Cardiac muscle cell (in vitro differentiated cells and primary cell): ENCODE measurements at regions not wholly inside any gene's neighbourhood (a gene's known extent, or its start where the extent isn't known, plus 50 kb on each side); places are given as distances from the start of the nearest gene placed in this dataset.

Source experiments
- DNase-seq, 2 donors: peaks; one replicate each; pipeline versions ENCODE4 v3.0.0 to v3.0.0-alpha.2; 2010 to 2017; ENCODE audit warnings: low read depth in 1 of 2, low spot score in 1 of 2
- H3K27ac ChIP-seq: fragments of 200-600 bp; sonication (generic); 2 replicates; pipeline ENCODE4 v1.5.1; 2016
- H3K27me3 ChIP-seq: fragments of 200-600 bp; sonication (generic); 2 replicates; pipeline ENCODE4 v1.6.0; 2016; ENCODE audit warnings: control low read depth
- H3K36me3 ChIP-seq: fragments of 200-600 bp; sonication (generic); 2 replicates; pipeline ENCODE4 v1.5.1; 2016; ENCODE audit warnings: control low read depth
- H3K4me1 ChIP-seq: fragments of 200-600 bp; sonication (generic); 2 replicates; pipeline ENCODE4 v1.8.1; 2017; ENCODE audit warnings: low read depth, mild to moderate bottlenecking, mixed run types
- H3K4me3 ChIP-seq: fragments of 200-600 bp; sonication (generic); 2 replicates; pipeline ENCODE4 v1.5.1; 2016; ENCODE audit warnings: mild to moderate bottlenecking
- H3K9me3 ChIP-seq: fragments of 200-600 bp; sonication (generic); 2 replicates; pipeline ENCODE4 v1.5.1; 2017; ENCODE audit warnings: low read depth, mild to moderate bottlenecking, control low read depth
- CTCF ChIP-seq: IDR thresholded peaks from 2 replicates; pipeline ENCODE4 v1.5.1; 2012; ENCODE audit warnings: low read depth, mild to moderate bottlenecking, low read length

- no peaks in the 10 kb centered on the region for H3K36me3 ChIP-seq
- no peak overlapping the region for H3K27ac ChIP-seq
- no peak overlapping the region for H3K4me3 ChIP-seq
- no peaks in the 10 kb centered on the region for H3K27me3 ChIP-seq
- DNase-seq: no peak
- H3K9me3 ChIP-seq: no peaks in the 10 kb centered on the region
- no peak for TF ChIP-seq CTCF
- no peaks in the 10 kb centered on the region for H3K4me1 ChIP-seq
These were observed 191.8 kb downstream of the RAB28 start for GRCh38 chr4:13292372-13292771.

GRCh38 chr4:13289391-13289790 lies 194.7 kb downstream of the RAB28 start:
- Histone ChIP-seq H3K4me1 (no peaks in the 10 kb centered on the region), H3K36me3 (no peaks in the 10 kb centered on the region), H3K9me3 (no peaks in the 10 kb centered on the region), H3K27ac (no peak overlapping the region), H3K4me3 (no peak overlapping the region), H3K27me3 (no peaks in the 10 kb centered on the region)
- no peak for TF ChIP-seq CTCF
- DNase-seq: peak in 1 of 2 donors; percentile 43

- no peak overlapping the region for H3K27ac ChIP-seq
- H3K4me1 ChIP-seq: no peaks in the 10 kb centered on the region
- no peaks in the 10 kb centered on the region for H3K27me3 ChIP-seq
- H3K9me3 ChIP-seq: no peaks in the 10 kb centered on the region
- no peak overlapping the region for H3K4me3 ChIP-seq
- H3K36me3 ChIP-seq: no peaks in the 10 kb centered on the region
- TF ChIP-seq CTCF: no peak
- DNase-seq: no peak
These were observed 198.8 kb downstream of the RAB28 start for GRCh38 chr4:13285336-13285735.

GRCh38 chr4:13284932-13285331 lies 199.2 kb downstream of the RAB28 start:
- Histone ChIP-seq H3K9me3 (no peaks in the 10 kb centered on the region), H3K27ac (no peak overlapping the region), H3K4me3 (no peak overlapping the region), H3K4me1 (no peaks in the 10 kb centered on the region), H3K27me3 (no peaks in the 10 kb centered on the region), H3K36me3 (no peaks in the 10 kb centered on the region)
- DNase-seq: no peak
- no peak for TF ChIP-seq CTCF

GRCh38 chr4:13276357-13276756 lies 207.8 kb downstream of the RAB28 start:
- no peak for DNase-seq
- TF ChIP-seq CTCF: no peak
- no peak overlapping the region for H3K4me3 ChIP-seq
- no peaks in the 10 kb centered on the region for H3K27me3 ChIP-seq
- no peaks in the 10 kb centered on the region for H3K36me3 ChIP-seq
- no peak overlapping the region for H3K27ac ChIP-seq
- no peaks in the 10 kb centered on the region for H3K4me1 ChIP-seq
- H3K9me3 ChIP-seq: no peaks in the 10 kb centered on the region

- H3K4me3 ChIP-seq: no peak overlapping the region
- H3K4me1 ChIP-seq: no peaks in the 10 kb centered on the region
- no peak for DNase-seq
- no peaks in the 10 kb centered on the region for H3K27me3 ChIP-seq
- no peaks in the 10 kb centered on the region for H3K9me3 ChIP-seq
- H3K27ac ChIP-seq: no peak overlapping the region
- no peak for TF ChIP-seq CTCF
- no peaks in the 10 kb centered on the region for H3K36me3 ChIP-seq
These were observed 215.4 kb downstream of the RAB28 start for GRCh38 chr4:13268703-13269102.
